ENCODE measurements at regions not wholly inside any gene's neighbourhood (a gene's known extent, or its start where the extent isn't known, plus 50 kb on each side); places are given as distances from the start of the nearest gene placed in this dataset.

- DNase-seq = no peak
Observed at GRCh38 chr20:43305749-43306148, 116.0 kb upstream of the PTPRT start.

GRCh38 chr20:43304598-43304997, 114.9 kb upstream of the PTPRT start:
- DNase-seq = no peak

- DNase-seq = no peak
Observed at GRCh38 chr20:43302936-43303335, 113.2 kb upstream of the PTPRT start.

- no peak for DNase-seq
Observed at GRCh38 chr20:43300901-43301300, 111.2 kb upstream of the PTPRT start.

GRCh38 chr20:43295781-43296180, 106.1 kb upstream of the PTPRT start:
- DNase-seq = no peak

DNA sequence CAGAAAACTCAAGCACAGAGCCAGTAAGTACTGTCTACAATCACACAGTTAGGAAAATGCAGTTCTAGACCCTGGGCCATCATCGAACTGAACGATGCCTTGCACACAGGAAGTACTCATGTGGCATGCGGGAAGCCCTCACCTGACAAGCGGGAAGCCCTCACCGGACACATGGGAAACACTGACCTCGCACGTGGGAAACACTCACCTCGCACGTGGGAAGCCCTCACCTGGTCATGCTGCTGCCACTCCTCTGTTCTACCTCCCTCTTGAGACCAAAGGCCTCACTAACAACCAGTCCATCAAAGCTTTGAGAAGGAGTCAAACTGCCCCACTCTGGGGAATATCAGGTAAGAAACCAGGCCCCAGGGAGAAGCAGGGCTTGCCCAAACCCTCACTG, 105.6 kb upstream of the PTPRT start:
- DNase-seq = no peak

- no peak for DNase-seq
Observed at GRCh38 chr20:43294031-43294430, 104.3 kb upstream of the PTPRT start.

DNA sequence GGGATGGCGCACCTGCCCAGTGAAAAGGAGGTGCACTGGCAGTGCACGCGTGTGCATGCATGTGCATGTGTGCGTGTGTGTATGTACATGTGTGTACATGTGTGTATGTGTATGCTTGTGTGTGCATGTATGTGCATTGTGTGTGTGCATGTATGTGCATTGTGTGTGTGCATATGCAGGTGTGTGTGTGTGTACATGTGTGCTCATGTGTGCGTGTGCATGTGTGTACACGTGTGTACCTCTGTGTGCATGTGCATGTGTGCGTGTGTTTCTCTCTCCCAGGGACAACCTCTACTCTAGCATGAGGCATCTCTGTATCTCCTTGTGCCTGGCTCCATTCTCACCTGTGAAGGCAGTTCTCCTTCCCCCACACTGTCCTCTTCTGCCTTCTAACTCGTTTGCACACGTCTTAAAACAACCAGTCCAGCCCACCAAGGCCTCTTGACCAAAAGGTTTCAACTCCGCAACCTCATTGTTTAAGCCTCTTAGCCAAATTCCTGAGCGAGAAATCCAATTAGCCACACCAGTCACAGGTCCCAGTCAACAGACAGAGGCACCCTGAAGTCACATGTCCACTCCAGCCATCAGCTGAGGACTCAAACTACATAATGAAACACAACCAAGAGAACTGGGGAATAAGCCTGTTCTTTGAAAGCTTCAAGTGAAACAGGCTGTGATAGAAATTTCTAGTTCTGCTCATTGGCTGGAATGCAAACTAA, 103.5 kb upstream of the PTPRT start:
- DNase-seq = no peak

DNA sequence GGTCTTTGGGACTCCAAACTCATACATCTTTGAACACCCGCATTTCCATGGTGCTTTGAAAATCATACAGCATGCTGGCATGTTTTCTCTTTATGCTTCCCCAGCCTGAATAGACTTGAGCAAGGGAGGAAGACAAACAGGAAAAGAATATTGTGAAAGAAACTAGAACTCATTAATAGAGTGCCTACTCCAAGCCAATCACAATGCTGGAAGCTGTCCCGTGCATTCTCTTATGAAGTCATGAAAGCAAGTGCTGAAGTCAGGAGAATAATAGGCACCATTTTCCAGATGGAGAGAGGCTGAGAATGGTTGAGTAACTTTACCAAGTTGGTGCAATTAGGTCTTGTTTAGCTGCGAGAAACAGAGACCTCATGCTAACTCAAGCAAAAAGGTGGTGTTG, 102.5 kb upstream of the PTPRT start:
- peak in 1 of 4 experiments; percentile 13 for DNase-seq

GRCh38 chr20:43287637-43288036, 97.9 kb upstream of the PTPRT start:
- no peak for DNase-seq

DNA sequence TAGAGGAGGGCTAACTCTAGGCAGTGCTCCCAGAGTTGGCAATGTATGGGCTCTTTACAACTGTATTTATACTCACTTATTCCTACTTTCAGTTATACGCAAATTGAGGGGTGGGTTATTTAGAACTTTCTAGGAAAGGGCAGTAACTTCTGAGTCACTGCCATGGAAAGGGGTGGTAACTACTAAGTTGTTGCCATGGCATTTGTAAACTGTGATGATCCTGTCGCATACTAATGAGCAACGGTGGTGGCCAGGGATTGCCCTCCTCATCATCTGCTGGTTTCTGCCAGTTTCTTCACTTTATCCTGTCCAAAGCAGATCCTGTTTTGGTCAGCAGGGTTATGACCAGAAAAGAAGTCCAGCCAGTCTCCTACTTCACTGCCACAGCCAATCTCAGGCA, 95.5 kb upstream of the PTPRT start:
- DNase-seq = no peak

DNA sequence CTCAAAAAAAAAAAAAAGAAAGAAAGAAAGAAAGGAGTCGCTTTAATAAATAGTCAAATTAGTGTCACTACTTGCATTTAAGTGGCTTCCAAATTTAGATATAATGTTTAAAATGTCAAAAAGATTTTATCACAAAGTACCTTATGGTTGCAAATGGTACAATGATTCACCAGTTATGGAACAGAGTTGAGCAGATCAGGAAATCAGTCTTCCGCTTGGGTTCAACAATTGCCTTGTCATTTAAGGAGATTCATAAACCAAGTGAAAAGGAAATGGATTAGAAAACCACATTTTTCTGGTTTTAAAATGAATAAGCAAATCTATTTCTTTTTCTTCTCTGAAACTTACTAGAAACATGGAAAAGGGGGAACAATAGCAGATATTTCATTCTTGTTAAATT, 94.8 kb upstream of the PTPRT start:
- no peak for DNase-seq

DNA sequence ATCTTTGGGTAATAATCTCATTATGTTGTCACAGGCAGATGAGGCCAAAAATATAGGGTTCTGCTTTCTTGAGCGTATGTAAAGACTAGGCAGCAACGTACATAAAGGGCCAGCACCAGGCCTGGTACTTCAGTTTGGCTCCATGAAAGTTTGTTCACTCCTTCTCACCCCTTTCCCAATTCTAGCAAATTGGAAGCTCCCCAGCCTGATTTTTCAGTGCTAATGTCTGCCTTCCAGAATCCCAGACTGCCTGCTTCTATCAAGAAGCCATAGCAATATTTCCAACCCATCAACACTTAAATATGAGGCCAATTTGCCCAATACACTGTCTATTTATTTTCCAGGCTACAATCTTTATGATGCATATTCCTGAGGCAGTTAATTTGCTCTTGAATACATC, 93.4 kb upstream of the PTPRT start:
- no peak for DNase-seq

- no peak for DNase-seq
Observed at GRCh38 chr20:43271980-43272379, 82.3 kb upstream of the PTPRT start.

DNA sequence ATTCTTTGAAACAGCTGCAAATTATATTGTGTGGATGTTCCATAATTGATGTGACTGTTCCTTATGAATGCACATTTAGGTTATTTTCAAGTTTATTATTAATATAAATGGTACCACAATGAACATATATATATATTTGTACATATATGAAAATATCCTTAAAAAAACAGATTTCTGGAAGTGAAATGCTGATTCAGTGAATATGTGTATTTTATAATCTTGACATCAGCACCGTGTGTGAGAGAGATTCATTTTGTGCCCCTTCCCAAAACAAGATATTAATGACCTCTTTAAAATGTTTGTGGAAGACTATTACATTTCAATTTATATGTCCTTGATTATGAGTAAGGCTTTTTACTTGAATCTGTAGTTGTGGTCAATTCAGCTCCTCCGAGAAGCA, 75.7 kb upstream of the PTPRT start:
- DNase-seq = no peak

DNA sequence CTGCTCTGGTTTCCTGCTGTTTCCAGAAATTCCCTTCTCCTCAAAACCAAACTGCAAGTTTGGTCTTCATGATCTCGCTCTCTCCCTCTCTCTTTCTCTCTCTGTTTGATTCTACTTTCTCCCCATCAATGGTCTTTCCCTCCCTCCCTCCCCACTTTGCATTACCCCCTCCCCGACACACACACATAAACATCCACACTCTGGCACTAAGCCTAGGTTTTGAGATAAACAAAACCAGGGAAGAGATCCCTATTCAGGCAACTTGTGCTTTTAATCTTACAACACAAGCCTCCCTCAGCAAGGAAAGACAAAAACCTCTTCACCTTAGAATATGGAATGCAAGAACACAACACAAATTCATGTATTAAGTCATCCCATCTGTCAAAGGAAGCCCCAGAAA, 73.5 kb upstream of the PTPRT start:
- DNase-seq = no peak

DNA sequence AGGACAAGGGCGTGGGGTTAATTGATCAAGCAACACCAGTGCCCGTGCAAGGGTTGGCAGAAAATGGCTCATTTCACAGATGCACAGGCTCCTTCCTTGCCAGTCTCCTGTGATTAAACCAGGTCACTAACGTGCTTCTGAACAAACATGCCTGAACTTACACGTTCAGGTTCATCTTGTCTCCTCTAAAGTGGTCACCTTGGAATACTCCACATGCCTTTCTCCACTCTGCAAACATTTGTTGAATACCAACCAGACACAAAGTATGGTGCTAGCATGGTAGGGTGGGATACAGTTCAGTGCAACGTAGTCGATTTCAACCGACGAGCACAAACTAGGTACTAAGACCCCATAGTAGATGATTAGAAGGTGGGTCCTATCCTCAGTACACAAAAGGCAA, 72.6 kb upstream of the PTPRT start:
- no peak for DNase-seq

DNA sequence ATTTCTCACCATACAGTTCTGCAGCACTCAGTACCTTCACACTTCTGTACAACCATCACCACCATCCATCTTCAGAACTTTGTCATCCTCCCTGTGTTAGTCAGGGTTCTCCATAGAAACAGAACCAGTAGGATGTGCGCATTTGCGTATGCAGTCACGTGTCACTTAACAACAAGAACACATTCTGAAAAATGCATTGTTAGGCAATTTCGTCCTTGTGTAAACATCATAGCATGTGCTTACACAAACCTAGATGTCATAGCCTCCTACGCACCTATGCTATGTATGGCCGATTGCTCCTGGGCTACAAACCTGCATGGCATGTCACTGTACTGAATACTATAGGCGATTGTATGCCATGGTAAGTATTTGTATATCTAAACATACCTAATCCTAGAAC, 66.2 kb upstream of the PTPRT start:
- DNase-seq = no peak

DNA sequence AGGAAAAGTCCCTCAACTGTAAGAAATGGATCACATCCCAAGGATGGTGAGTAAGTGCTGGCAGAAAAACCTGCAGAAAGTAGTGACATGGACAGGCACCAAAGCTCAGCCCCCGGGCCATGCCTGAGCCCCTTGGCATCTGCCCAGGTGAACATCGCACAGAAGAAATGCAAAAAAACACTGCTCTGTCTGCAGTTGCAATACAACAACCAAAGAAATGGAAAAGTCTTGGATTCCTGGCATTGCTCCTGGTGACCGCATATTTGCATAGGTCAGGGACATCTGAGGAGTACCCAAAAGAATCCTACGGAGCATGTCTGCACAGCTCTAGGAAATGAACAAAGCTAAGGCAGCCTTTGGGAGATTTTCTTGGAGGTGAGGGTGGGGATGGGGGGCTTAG, 63.1 kb upstream of the PTPRT start:
- no peak for DNase-seq

- DNase-seq = no peak
Observed at GRCh38 chr20:43248341-43248740, 58.6 kb upstream of the PTPRT start.

DNA sequence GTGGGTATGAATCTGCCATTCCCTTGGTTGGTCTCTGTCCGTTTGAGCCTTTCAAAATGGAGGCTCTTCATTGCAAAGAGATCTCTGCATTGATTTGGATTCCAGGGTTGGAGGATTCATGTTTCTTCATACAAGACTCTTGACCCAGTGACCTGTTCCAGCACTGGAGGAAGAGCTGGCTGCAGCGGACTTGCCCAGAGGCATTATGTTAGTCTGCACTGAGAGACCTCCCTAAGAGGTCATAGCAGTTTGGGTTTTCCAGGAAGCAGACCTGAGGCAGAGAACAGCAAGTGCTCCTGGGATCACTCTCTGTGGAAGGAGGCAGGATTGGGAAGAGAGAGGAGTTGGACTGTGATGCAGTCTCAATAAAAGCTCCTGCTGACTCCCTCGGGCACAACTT, 57.7 kb upstream of the PTPRT start:
- DNase-seq = no peak

GRCh38 chr20:43244647-43245046, 54.9 kb upstream of the PTPRT start:
- no peak for DNase-seq

- DNase-seq = peak in 1 of 4 experiments; percentile 1
Observed at GRCh38 chr20:43243672-43244269, 54.1 kb upstream of the PTPRT start.

- no peak for DNase-seq
Observed at GRCh38 chr20:43241057-43241702, 51.5 kb upstream of the PTPRT start.
